ENCODE measurements at regions not wholly inside any gene's neighbourhood (a gene's known extent, or its start where the extent isn't known, plus 50 kb on each side); places are given as distances from the start of the nearest gene placed in this dataset.
"Not testable (repeated sequence)": the region's sequence is repeated elsewhere in the genome, so short reads cannot be mapped to it uniquely, and the experiment has no call there.

DNA sequence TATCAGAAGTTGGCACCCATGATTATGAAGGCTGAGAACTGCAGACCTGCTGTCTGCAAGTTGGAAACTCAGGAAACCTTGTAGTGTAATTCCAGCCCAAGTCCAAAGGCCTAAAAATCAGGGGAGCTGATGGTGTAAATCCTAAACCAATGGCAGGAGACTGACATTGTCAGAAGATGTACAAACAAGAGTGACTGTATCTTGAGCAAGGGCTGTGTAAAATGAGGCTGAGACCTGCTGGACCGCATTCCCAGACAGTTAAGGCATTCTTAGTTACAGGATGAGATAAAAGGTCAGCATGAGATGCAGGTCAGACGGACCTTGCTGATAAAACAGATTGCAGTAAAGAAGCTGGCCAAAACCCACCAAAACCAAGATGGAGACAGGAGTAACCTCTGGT is 147.7 kb downstream of the COG6 start:
- DNase-seq = no peak

GRCh38 chr13:39803851-39804250 is 148.4 kb downstream of the COG6 start:
- no peak for DNase-seq

DNA sequence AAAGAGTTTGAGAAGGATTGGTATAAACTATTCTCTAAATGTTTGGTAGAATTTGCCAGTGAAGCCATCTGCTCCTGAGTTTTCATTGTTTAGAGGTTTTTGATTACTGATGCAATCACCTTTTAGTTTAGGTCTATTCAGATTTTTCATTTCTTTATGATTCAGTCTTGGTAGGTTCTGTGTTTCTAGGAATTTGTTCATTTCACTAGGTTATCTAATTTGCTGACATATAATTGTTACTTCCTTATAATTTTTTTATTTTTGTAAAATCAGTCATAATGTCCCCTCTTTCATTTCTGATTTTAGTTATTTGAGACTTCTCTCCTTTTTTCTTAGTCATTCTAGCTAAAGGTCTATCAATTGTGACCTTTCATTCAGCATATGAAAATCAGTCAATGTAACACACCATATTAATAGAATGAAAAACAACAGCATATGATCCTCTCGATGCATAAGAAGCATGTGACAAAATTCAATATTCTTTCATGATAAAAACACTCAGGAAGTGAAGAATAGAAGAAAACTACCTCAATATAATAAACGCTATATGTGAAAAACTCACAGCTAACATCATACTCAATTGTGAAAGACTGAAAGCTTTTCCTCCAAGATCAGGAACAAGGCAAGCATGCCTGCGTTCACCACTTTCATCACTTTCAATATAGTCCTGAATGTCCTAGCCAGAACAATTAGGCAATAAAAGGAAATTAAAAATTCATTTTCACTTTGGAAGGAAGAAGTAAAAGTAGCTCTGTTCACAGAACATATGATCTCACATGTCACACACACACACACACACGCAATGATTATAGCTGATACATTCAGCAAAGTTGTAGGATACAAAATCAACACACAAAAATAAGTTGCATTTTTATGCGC is 149.1 kb downstream of the COG6 start:
- DNase-seq = no peak

- no peak for DNase-seq
Measured at GRCh38 chr13:39809466-39809865, 154.0 kb downstream of the COG6 start.

DNA sequence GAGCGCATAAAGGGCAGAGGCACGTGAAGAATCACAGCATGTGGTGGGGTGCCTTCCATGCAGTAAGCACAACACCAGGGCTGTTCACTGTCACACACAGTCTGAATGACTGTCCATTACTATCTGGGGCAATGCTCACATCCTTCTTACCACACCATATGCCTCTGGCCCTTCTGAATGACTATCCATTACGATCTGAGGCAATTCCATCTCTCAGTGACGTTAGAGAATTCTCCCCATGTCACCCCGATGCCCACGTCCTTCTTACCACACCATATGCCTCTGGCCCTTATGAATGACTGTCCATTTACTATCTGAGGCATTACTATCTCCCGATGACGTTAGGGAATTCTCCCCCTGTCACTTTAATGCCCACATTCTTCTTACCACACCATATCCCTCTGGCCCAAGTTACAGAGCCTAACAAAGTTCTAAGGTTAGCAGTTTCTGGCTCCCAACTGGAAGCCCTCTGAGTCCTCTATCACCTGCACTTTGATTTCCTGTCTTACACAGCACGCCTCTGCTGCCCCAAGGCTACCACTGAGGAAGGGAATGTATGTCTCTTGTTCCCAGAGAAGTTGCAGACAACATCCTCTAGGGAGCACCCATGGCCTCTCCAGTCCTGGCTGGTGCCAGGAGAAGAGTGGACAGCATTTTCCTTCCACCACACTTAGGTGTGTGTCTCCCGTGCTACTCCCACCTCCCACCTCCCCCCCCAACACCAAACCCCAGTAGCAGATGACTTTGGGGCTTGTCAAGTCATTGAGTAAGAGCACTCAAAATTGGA is 154.8 kb downstream of the COG6 start:
- no peak for DNase-seq

DNA sequence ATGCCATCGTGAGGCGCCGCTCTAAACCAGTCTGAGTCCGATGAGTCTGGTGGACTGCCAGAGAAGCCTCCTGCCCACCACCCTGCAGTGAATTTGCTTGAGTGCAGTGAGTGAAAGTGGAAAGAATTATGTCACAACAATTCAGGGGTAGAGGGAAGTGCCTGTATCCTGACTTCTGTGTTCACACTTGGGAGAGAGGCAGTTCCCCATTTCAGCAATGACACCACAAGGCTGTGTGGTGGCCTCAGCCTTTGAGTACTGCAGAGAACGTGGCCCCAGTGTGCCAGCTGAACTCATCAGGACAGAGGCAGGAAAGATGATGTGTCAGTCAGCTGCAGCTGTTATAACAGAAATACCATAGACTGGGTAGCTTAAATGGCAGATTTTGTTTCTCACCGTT is 155.6 kb downstream of the COG6 start:
- DNase-seq = no peak

DNA sequence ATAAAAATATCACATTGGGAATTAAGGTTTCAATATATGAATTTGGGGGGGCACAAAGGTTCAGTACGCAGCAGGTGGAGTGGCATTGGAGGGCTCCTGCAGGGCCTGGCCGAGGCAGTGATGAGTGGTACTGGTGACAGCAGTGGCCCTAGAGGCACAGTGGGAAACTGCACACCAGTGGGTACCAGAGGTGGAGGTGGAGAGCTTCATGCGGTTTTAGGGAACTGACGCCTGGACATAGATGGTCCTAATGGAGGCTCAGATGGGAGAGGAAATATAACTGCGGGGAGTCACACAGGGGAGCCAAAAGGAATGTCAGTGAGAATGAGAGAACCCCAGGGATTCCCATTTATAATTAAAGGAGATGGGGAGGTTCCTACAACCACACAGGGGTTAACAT is 156.2 kb downstream of the COG6 start:
- DNase-seq = no peak

DNA sequence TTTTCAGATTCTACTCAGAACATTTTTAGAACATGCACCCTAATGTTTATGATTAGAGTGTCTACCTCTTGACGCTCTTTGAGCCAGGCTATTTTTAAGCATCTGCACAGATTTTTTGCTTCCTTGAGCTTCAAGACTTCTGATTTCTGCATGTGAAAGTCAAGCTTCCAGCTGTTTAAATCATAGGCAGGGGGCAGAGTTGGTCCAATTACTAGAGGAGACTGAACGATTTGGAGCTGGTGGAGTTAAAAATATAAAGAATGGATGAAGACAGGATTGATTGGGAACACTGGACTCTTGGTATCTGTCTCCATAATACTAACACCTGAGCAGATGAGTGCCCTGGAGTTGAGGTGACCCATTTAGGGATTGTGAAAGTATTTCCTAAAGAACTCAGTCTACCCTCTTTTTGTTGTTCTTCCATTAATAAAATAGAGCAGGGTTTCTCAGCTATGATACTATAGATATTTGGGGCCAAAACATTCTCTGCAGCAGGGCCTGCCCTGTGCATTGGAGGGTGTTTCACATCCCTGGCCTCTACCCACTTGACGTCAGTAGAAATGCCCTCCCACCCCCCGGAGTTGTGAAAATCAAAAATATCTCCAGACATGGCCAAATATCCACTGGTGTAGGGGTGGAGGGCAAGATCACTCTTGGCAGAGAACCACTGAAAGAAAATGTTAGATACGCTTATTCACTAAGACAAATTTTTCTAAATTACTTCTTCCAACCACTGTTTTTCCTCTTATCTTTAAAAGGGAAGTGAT is 160.1 kb downstream of the COG6 start:
- no peak for DNase-seq

- DNase-seq = no peak
Measured at GRCh38 chr13:39816936-39817335, 161.5 kb downstream of the COG6 start.

DNA sequence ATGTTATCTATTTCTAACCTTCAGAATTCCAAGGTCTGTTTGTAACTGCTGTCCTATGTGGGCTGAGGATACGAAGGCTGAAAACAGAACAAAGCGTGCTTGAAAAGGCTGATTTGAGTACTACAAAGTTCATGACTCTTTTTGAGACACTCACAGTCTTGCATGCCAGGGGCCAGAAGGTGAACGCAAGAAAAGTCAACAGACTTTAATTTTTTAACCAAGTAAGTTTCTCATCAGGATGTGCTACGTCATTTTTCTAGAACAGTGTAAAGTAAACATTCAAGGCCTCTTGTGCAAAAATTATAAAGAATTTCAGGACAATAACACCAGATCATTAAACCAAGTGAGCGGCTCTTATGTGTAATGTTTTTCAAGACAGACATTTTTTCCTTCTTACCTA is 163.5 kb downstream of the COG6 start:
- DNase-seq = no peak

GRCh38 chr13:39820606-39821005 is 165.1 kb downstream of the COG6 start:
- DNase-seq = no peak

DNA sequence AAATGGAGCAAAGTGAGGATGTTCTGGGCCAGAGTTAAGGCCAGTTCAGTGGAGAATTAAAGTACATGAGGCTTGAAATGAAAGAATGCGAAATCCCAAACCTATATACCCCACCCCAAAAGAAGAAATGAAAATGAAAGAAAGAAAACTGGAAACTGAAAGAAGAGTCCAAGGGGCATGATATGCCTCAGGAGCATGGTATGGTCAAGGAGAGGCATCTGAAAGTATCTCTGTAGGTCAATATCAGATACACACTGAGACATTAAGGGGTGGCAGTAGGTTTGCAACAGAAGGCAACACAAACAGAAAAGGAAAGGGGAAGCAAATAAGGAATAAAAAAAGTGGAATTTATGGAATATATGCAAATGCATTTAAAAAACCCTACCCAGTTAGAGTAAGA is 166.5 kb downstream of the COG6 start:
- DNase-seq = no peak

DNA sequence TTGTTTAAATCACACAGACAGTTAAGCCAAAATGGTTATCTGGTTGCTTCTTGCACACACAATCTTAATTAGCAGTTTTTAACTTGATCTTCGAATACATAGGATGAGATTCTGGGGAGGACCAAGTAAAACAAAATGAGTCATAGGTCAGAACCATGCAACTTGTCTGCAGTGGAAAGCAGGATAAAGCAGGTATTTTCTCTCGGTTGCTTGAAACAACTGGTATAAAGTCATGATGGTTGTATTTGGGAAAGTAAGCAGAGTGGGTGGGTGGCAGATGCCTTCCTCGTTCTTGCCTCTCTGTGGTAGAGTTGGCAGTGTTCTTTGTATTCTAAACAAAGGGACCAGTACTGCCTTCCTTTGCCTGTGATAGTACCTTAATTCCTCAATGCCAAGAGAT is 167.0 kb downstream of the COG6 start:
- DNase-seq = no peak

GRCh38 chr13:39823063-39823713 is 167.7 kb downstream of the COG6 start:
- DNase-seq = no peak

- no peak for DNase-seq
Measured at GRCh38 chr13:39825886-39826285, 170.4 kb downstream of the COG6 start.

DNA sequence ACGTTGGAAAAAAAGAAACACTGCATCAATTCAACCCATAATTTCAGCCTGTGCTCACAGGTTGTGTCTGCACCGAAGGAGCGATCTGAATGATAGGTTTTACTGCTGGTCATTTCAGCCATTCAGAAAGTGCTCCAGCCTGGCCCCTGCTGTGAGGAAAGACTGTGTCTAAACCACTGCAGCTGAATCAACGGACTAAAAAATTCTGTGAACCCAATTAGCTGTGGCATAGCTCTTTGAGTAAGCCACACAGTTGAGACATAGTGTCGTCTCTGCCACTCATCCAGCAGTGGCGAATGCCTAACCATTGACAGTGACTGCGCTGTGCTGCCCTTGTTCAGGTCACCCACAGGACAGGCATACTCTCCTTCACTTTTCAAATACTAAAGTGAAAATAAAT is 179.8 kb downstream of the COG6 start:
- DNase-seq = no peak

DNA sequence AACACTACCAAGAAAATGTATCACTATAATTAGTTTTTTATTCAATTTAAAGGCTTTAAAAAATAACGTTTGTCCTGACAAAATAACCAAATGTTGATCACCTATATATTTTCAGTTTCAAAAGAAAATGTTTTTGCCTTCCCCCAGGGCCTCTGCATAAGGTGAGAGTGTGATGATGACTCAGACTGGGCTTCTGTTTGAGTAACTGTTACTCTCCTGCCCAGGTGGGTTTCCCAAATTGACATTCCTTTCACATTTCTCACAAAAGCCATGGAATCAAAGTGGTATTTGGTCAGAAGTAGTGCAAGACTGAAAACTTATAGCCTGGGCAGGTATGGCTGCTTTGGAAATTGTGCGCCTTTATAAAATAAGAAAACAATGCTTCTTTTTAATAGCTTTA is 180.6 kb downstream of the COG6 start:
- DNase-seq = no peak

DNA sequence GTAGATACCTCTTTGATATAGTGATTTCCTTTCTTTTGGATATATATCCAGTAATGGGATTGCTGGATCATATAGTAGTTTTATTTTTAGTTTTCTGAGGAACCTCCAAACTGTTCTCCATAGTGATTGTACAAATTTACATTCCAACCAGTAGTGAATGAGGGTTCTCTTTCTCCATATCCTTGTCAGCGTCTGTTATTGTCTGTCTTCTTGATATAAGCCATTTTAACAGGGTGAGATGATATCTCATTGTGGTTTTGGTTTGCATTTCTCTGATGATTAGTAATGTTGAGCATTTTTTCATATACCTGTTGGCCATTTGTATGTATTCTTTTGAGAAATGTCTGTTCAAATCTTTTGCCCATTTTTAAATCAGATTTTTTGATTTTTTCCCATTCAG is 182.4 kb downstream of the COG6 start:
- DNase-seq = not testable (repeated sequence)

DNA sequence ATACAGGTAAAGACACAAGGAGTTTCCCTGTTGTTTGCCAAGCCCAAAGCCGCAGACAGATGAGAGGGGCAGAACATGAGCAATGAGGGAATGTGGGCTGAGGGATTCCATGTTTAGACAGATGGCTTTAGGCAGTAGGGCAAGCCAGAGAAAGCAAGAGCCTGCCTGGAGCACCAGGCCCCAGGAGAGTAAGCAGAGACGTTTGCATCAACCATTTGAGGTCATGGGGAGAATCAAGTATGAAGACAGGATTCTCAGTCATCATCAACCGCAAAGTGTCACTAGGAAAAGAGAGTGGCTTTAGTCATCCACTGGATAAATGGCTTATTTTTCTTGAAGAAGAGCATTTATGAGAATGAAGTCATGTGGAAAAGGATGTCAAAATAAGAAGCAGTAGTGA is 184.7 kb downstream of the COG6 start:
- DNase-seq = no peak

DNA sequence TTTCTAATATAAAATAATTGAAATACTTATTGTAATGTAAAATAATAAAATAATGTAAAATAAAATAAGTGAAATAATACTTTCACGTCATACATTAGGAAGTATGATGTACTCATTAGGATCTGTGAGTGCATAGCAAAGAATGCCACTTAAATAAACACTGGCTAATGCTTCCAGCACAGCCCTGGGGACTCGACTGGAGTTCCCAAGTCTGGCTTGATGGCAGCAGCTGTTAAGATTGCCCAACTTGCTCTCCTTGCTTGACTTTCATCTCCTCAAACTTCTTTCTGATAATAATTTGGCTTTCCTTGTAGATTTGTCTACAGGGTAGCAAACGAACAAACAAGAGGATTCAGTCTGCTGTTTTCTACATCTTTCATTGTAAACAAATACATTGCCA is 191.9 kb downstream of the COG6 start:
- DNase-seq = no peak

DNA sequence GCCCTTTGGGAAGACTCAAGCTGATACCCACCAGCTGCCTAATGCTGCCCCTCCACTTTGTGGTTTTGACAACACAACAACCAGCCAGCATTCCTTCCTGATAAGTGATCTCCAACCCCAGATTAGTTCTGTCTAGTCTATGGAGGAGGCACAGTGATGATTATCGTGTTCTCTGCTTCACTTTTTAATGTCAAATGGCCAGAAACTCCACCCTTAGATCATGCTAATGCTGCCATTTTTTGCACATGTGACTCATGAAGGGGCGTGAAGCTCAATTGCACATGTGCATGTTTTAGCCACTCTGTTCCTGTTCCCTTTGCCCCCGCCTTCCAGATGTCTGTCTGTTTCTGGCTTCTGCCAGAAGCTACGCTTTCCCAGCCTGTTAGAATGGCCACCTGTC is 199.8 kb downstream of the COG6 start:
- DNase-seq = no peak

DNA sequence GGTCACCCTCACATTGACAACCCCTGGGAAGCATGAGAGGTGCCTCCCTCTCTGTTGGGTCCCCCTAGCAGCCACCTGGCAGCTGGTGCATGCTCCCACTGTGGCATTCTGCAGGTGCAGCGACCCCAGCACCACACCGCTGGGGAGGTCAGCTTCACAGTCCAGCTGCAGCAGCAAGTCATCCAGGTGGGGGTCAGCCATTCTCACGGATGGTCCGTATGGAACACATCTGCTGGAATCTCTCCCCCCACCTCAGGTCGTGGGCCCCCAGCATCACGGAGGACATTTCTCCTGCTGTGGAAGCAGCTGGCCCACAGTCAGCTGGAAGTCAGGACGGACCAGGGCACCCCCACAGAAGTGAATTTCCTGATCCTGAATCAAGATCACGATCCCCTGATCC is 201.3 kb downstream of the COG6 start:
- no peak for DNase-seq

DNA sequence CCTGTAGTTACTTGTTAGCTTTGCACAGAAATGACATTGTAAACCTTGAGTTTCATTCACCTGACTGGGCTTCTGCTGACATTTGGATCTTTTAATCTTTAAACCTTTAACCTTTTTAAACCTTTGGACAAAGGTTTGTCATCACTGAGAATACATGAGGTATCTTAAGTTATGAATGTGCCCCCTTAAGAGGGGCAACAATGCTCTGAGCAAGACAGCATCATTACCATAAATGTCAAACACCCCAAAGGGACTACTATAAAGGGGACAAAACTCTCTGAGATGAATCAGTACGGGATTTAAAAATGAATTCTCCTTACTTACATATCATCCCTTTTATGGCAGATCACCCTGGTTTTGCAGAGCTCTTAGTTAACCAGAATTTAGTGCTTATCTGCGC is 203.3 kb downstream of the COG6 start:
- no peak for DNase-seq

Data from NCI-H1436 treated with DMSO at 0.1 percent for 48 hours (cell line).